ENCODE measurements at regions not wholly inside any gene's neighbourhood (a gene's known extent, or its start where the extent isn't known, plus 50 kb on each side); places are given as distances from the start of the nearest gene placed in this dataset.
"Not testable (repeated sequence)": the region's sequence is repeated elsewhere in the genome, so short reads cannot be mapped to it uniquely, and the experiment has no call there.

DNA sequence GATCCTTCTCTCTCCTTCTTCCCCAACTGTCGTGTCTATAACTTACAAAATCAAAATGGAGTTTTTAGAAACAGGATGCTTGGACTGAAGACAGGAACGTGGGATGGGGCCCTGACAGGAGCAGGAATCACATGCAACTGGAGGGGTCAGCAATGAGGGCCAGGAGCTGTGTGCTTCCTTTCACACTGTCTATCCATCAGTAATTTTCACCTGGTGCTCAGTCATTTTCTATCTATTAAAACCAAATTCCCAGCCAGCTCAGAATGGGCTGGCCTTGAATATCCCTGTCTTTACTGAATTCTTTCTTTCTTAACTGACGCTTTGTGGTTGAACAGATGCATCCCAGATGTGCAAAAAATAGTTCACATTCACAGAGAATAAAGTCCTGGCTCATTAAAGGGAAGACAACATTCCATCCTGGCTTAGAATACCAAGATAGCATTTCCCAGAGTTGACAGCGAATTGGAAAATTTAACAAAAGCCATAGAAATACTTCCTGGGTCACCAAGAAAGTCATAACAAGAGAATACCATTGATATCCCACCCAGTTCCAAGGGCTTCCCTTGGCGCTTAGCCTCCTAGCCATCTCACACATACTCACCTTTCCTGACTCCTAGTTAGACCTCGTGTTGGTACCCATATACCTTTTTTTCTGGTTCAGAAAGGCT lies 588.1 kb downstream of the TTLL7 start:
- H3K4me1 Mint-ChIP-seq (ENCODE audit: low read depth); H3K36me3 Mint-ChIP-seq (ENCODE audit: low read depth); H3K27me3 Mint-ChIP-seq (ENCODE audit: low read depth); H3K27ac Mint-ChIP-seq; H3K4me3 Mint-ChIP-seq; H3K9me3 Mint-ChIP-seq: not testable (repeated sequence)

DNA sequence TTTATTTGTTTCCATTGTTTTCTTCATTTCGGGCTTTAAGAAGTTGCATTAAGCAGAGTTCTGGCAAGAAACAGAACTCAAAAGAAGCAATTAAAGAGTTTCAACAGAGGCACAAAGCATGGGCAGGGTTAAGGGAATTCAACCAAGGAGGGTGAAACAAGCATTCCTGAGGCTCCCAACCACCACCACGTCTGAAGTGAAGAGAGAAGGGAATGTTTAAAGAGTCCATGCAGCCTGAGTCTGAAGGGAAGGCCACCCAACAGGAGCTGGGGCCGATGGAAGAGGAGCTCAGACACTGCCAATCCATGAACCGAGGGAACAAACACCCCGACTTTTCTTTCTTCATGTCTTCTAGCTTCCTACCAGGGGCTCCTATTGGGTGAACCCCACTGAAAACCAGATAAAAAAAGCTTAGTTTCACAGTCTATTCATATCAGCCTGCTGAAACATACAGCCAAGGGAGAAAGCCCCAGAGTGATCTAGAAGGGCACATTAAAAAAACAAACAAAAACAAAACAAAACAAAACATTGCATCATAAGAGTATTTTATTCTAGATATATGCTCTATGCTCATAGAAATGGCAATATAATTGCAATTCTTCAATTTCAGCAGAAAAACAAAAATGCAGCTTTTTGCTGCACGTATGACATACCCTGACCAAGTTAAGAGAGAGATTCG lies 592.1 kb downstream of the TTLL7 start:
- H3K4me1 Mint-ChIP-seq (ENCODE audit: low read depth) = peaks cover 14% of the 10 kb centered on the region
- H3K4me3 Mint-ChIP-seq; H3K27me3 Mint-ChIP-seq (ENCODE audit: low read depth); H3K27ac Mint-ChIP-seq; H3K9me3 Mint-ChIP-seq; H3K36me3 Mint-ChIP-seq (ENCODE audit: low read depth): not testable (repeated sequence)

- not testable (repeated sequence) for H3K27me3 Mint-ChIP-seq (ENCODE audit: low read depth); H3K4me3 Mint-ChIP-seq; H3K36me3 Mint-ChIP-seq (ENCODE audit: low read depth); H3K9me3 Mint-ChIP-seq
- peak overlapping the region; percentile 2 for H3K27ac Mint-ChIP-seq
- peaks cover 14% of the 10 kb centered on the region for H3K4me1 Mint-ChIP-seq (ENCODE audit: low read depth)
These were observed 593.1 kb downstream of the TTLL7 start for GRCh38 chr1:83405789-83406188.

DNA sequence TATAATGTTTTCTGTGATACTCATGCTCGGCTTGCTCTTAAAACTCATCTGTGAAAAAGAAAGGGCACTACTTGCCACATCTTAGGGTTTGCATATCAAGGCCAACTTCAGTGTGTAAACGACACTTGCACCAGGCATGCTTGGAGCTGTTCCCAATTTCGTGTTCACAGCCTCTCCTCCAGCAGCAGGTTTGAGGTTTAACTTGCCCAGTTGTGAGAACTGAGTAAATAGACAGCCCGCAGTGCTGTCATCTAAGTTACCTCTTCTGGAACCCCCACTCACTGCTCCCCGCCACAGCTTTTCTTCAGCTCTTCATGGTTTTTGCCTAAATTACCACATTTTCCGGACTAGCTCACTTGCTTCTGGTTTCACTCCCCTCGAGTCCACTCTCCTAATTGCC lies 595.4 kb downstream of the TTLL7 start:
- not testable (repeated sequence) for H3K27ac Mint-ChIP-seq

GRCh38 chr1:83401146-83401545 lies 597.8 kb downstream of the TTLL7 start:
- not testable (repeated sequence) for H3K27ac Mint-ChIP-seq; H3K9me3 Mint-ChIP-seq; H3K27me3 Mint-ChIP-seq (ENCODE audit: low read depth); H3K4me3 Mint-ChIP-seq; H3K36me3 Mint-ChIP-seq (ENCODE audit: low read depth)
- H3K4me1 Mint-ChIP-seq (ENCODE audit: low read depth) = peaks cover 12% of the 10 kb centered on the region

More for the DNA sequence above, 595.4 kb downstream of the TTLL7 start:
- H3K9me3 Mint-ChIP-seq; H3K36me3 Mint-ChIP-seq (ENCODE audit: low read depth); H3K4me3 Mint-ChIP-seq; H3K27me3 Mint-ChIP-seq (ENCODE audit: low read depth): not testable (repeated sequence)
- H3K4me1 Mint-ChIP-seq (ENCODE audit: low read depth) = peaks cover 12% of the 10 kb centered on the region

- not testable (repeated sequence) for H3K27me3 Mint-ChIP-seq (ENCODE audit: low read depth); H3K36me3 Mint-ChIP-seq (ENCODE audit: low read depth); H3K9me3 Mint-ChIP-seq; H3K4me1 Mint-ChIP-seq (ENCODE audit: low read depth); H3K4me3 Mint-ChIP-seq; H3K27ac Mint-ChIP-seq
These were observed 598.8 kb downstream of the TTLL7 start for GRCh38 chr1:83400173-83400572.

GRCh38 chr1:83398125-83398524 lies 600.8 kb downstream of the TTLL7 start:
- not testable (repeated sequence) for H3K4me3 Mint-ChIP-seq; H3K9me3 Mint-ChIP-seq; H3K36me3 Mint-ChIP-seq (ENCODE audit: low read depth); H3K27me3 Mint-ChIP-seq (ENCODE audit: low read depth); H3K27ac Mint-ChIP-seq; H3K4me1 Mint-ChIP-seq (ENCODE audit: low read depth)

DNA sequence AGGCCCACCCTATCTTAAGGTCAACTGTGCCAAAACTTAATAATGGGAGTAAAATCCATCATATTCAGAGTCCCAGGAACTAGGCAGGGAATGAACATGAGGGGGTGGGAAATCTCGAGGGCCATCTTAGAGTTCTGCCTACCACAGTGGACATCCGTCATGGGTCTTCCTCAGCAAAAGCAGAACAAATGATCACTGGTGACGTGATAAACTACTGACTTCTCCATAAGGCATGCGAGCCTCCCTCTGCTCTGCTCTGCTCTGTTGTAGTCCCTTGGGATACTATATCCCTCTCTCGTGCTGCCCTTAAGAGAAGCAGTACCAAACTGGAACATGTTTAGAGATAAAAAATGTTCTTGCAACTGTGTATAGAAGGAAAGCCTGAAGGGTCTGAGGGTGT lies 603.8 kb downstream of the TTLL7 start:
- not testable (repeated sequence) for H3K4me3 Mint-ChIP-seq; H3K27me3 Mint-ChIP-seq (ENCODE audit: low read depth); H3K4me1 Mint-ChIP-seq (ENCODE audit: low read depth); H3K36me3 Mint-ChIP-seq (ENCODE audit: low read depth); H3K9me3 Mint-ChIP-seq; H3K27ac Mint-ChIP-seq

- not testable (repeated sequence) for H3K4me1 Mint-ChIP-seq (ENCODE audit: low read depth); H3K4me3 Mint-ChIP-seq; H3K36me3 Mint-ChIP-seq (ENCODE audit: low read depth); H3K27ac Mint-ChIP-seq; H3K27me3 Mint-ChIP-seq (ENCODE audit: low read depth)
- H3K9me3 Mint-ChIP-seq = peaks cover 19% of the 10 kb centered on the region
These were observed 612.0 kb downstream of the TTLL7 start for GRCh38 chr1:83386946-83387345.

DNA sequence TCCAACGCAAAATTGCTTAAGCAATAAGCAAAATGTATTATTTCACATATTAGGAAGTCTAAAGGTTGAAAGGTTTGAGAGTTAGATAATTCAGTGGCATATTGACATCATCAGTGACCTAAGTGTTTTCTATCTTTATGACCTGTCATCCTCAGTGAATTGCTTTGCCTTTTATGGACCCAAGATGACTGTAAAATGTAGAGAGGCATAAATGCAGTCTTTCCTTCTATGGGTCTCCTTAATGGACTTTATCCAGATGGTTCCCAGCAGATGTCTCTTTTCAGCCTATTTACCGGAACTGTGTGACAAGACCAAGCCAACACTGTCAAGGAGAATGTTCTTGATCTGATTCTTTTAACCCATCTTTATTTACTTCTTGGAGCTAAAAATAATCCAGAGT lies 615.8 kb downstream of the TTLL7 start:
- not testable (repeated sequence) for H3K27ac Mint-ChIP-seq; H3K36me3 Mint-ChIP-seq (ENCODE audit: low read depth); H3K4me3 Mint-ChIP-seq; H3K4me1 Mint-ChIP-seq (ENCODE audit: low read depth); H3K27me3 Mint-ChIP-seq (ENCODE audit: low read depth)
- H3K9me3 Mint-ChIP-seq = peaks cover 25% of the 10 kb centered on the region

- H3K36me3 Mint-ChIP-seq (ENCODE audit: low read depth); H3K27ac Mint-ChIP-seq; H3K4me1 Mint-ChIP-seq (ENCODE audit: low read depth); H3K4me3 Mint-ChIP-seq; H3K27me3 Mint-ChIP-seq (ENCODE audit: low read depth); H3K9me3 Mint-ChIP-seq: not testable (repeated sequence)
These were observed 625.9 kb downstream of the TTLL7 start for GRCh38 chr1:83373018-83373417.

- H3K9me3 Mint-ChIP-seq; H3K36me3 Mint-ChIP-seq (ENCODE audit: low read depth); H3K4me3 Mint-ChIP-seq; H3K27me3 Mint-ChIP-seq (ENCODE audit: low read depth); H3K4me1 Mint-ChIP-seq (ENCODE audit: low read depth); H3K27ac Mint-ChIP-seq: not testable (repeated sequence)
These were observed 629.1 kb downstream of the TTLL7 start for GRCh38 chr1:83369853-83370252.

GRCh38 chr1:83365320-83365719 lies 633.6 kb downstream of the TTLL7 start:
- H3K36me3 Mint-ChIP-seq (ENCODE audit: low read depth); H3K9me3 Mint-ChIP-seq; H3K4me3 Mint-ChIP-seq; H3K4me1 Mint-ChIP-seq (ENCODE audit: low read depth); H3K27ac Mint-ChIP-seq; H3K27me3 Mint-ChIP-seq (ENCODE audit: low read depth): not testable (repeated sequence)

- not testable (repeated sequence) for H3K4me3 Mint-ChIP-seq; H3K9me3 Mint-ChIP-seq; H3K27me3 Mint-ChIP-seq (ENCODE audit: low read depth); H3K27ac Mint-ChIP-seq; H3K4me1 Mint-ChIP-seq (ENCODE audit: low read depth); H3K36me3 Mint-ChIP-seq (ENCODE audit: low read depth)
These were observed 653.6 kb downstream of the TTLL7 start for GRCh38 chr1:83345375-83345774.

DNA sequence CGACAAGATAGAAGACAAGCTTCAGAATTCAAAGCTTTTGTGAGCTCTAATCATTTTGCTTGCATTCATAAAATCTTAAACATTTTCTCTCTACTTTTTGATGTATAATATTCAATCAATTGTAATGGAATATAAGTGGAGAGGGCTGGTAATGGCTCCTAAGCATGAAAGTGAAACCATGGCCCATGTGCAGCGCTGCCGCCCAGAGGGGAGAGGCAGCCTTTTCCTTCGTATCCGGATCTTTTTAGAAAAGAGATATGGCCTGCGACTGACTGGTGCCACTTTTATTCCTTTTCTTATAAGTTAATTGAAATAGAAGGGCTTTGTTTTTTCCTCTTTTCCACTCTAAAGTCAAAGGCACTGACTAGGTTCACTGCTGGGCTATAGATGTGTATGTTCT lies 655.2 kb downstream of the TTLL7 start:
- H3K27ac Mint-ChIP-seq; H3K9me3 Mint-ChIP-seq; H3K36me3 Mint-ChIP-seq (ENCODE audit: low read depth); H3K27me3 Mint-ChIP-seq (ENCODE audit: low read depth); H3K4me3 Mint-ChIP-seq; H3K4me1 Mint-ChIP-seq (ENCODE audit: low read depth): not testable (repeated sequence)

GRCh38 chr1:83342995-83343394 lies 655.9 kb downstream of the TTLL7 start:
- not testable (repeated sequence) for H3K27ac Mint-ChIP-seq; H3K4me1 Mint-ChIP-seq (ENCODE audit: low read depth)

More at GRCh38 chr1:83342995-83343394, 655.9 kb downstream of the TTLL7 start:
- not testable (repeated sequence) for H3K27me3 Mint-ChIP-seq (ENCODE audit: low read depth); H3K9me3 Mint-ChIP-seq; H3K36me3 Mint-ChIP-seq (ENCODE audit: low read depth); H3K4me3 Mint-ChIP-seq

Measured in T-helper 1 cell treated with Interleukin-12 subunit alpha and Interleukin-12 subunit beta and Interleukin-4 antibody, amounts not matched to agents 30 μg/mL and 1 μg/mL, for 36 hours (primary cell).